ENCODE measurements at regions not wholly inside any gene's neighbourhood (a gene's known extent, or its start where the extent isn't known, plus 50 kb on each side); places are given as distances from the start of the nearest gene placed in this dataset.
A peak's percentile ranks its signal among the peaks of the same experiment; 100 is the strongest.

- H3K36me3 ChIP-seq (ENCODE audit: control insufficient read depth, insufficient read depth, low read length): no peaks in the 10 kb centered on the region
- no peak for DNase-seq (ENCODE audit: low read depth)
- no peaks in the 10 kb centered on the region for H3K27me3 ChIP-seq (ENCODE audit: control insufficient read depth, insufficient read depth, low read length)
Observed at GRCh38 chr18:78183815-78184214, 795.8 kb upstream of the SALL3 start.

GRCh38 chr18:78191276-78191675 is 788.3 kb upstream of the SALL3 start:
- Histone ChIP-seq H3K4me3 (ENCODE audit: low read depth, low read length) (no peak overlapping the region), H3K27me3 (ENCODE audit: control insufficient read depth, insufficient read depth, low read length) (no peaks in the 10 kb centered on the region), H3K36me3 (ENCODE audit: control insufficient read depth, insufficient read depth, low read length) (no peaks in the 10 kb centered on the region)
- DNase-seq (ENCODE audit: low read depth): no peak
- no peak for TF ChIP-seq CTCF (IDR thresholded peaks at IDR 0.05; ENCODE audit: insufficient read depth, low read length, poor library complexity, severe bottlenecking)

More at GRCh38 chr18:78183815-78184214, 795.8 kb upstream of the SALL3 start:
- TF ChIP-seq CTCF (IDR thresholded peaks at IDR 0.05; ENCODE audit: insufficient read depth, low read length, poor library complexity, severe bottlenecking): no peak
- H3K4me3 ChIP-seq (ENCODE audit: low read depth, low read length): no peak overlapping the region

- no peaks in the 10 kb centered on the region for H3K27me3 ChIP-seq (ENCODE audit: control insufficient read depth, insufficient read depth, low read length)
- peak; percentile 32 for TF ChIP-seq CTCF (IDR thresholded peaks at IDR 0.05; ENCODE audit: insufficient read depth, low read length, poor library complexity, severe bottlenecking)
- H3K4me3 ChIP-seq (ENCODE audit: low read depth, low read length): no peak overlapping the region
- H3K36me3 ChIP-seq (ENCODE audit: control insufficient read depth, insufficient read depth, low read length): no peaks in the 10 kb centered on the region
- peak; percentile 9 for DNase-seq (ENCODE audit: low read depth)
Observed at GRCh38 chr18:78192054-78192453, 787.6 kb upstream of the SALL3 start.

GRCh38 chr18:78196280-78196679 is 783.3 kb upstream of the SALL3 start:
- TF ChIP-seq CTCF (IDR thresholded peaks at IDR 0.05; ENCODE audit: insufficient read depth, low read length, poor library complexity, severe bottlenecking): no peak
- no peak overlapping the region for H3K4me3 ChIP-seq (ENCODE audit: low read depth, low read length)
- no peak for DNase-seq (ENCODE audit: low read depth)
- H3K36me3 ChIP-seq (ENCODE audit: control insufficient read depth, insufficient read depth, low read length): no peaks in the 10 kb centered on the region
- no peaks in the 10 kb centered on the region for H3K27me3 ChIP-seq (ENCODE audit: control insufficient read depth, insufficient read depth, low read length)

GRCh38 chr18:78199002-78199401 is 780.6 kb upstream of the SALL3 start:
- Histone ChIP-seq H3K4me3 (ENCODE audit: low read depth, low read length) (no peak overlapping the region), H3K36me3 (ENCODE audit: control insufficient read depth, insufficient read depth, low read length) (no peaks in the 10 kb centered on the region), H3K27me3 (ENCODE audit: control insufficient read depth, insufficient read depth, low read length) (no peaks in the 10 kb centered on the region)
- no peak for TF ChIP-seq CTCF (IDR thresholded peaks at IDR 0.05; ENCODE audit: insufficient read depth, low read length, poor library complexity, severe bottlenecking)
- DNase-seq (ENCODE audit: low read depth): no peak

GRCh38 chr18:78199611-78200010 is 780.0 kb upstream of the SALL3 start:
- H3K27me3 ChIP-seq (ENCODE audit: control insufficient read depth, insufficient read depth, low read length): no peaks in the 10 kb centered on the region
- H3K36me3 ChIP-seq (ENCODE audit: control insufficient read depth, insufficient read depth, low read length): no peaks in the 10 kb centered on the region
- H3K4me3 ChIP-seq (ENCODE audit: low read depth, low read length): no peak overlapping the region
- no peak for TF ChIP-seq CTCF (IDR thresholded peaks at IDR 0.05; ENCODE audit: insufficient read depth, low read length, poor library complexity, severe bottlenecking)
- DNase-seq (ENCODE audit: low read depth): no peak
